ENCODE measurements at regions not wholly inside any gene's neighbourhood (a gene's known extent, or its start where the extent isn't known, plus 50 kb on each side); places are given as distances from the start of the nearest gene placed in this dataset.
A peak's percentile ranks its signal among the peaks of the same experiment; 100 is the strongest.

- TF ChIP-seq ZNF770 (CRISPR knock-in tag; IDR thresholded peaks at IDR 0.05) (peak; percentile 78), ZNF616 (CRISPR knock-in tag; IDR thresholded peaks at IDR 0.05; ENCODE audit: low read depth) (peak; percentile 97), ETV5 (CRISPR knock-in tag; IDR thresholded peaks at IDR 0.05; ENCODE audit: borderline replicate concordance) (peak; percentile 83), WIZ (CRISPR knock-in tag; IDR thresholded peaks at IDR 0.05) (0 out of 2 replicates have a peak, but pooled peaks have one; percentile 81), MIXL1 (CRISPR knock-in tag; IDR thresholded peaks at IDR 0.05) (no peak), ZNF816 (CRISPR knock-in tag; IDR thresholded peaks at IDR 0.05; ENCODE audit: borderline replicate concordance) (peak; percentile 91; the same call in 1 of the 2 replicates), ZNF768 (CRISPR knock-in tag; IDR thresholded peaks at IDR 0.05) (peak; percentile 82), BCL3 (CRISPR knock-in tag; IDR thresholded peaks at IDR 0.05) (peak; percentile 100), ZNF17 (CRISPR knock-in tag; IDR thresholded peaks at IDR 0.05) (no peak), ZNF3 (CRISPR knock-in tag; IDR thresholded peaks at IDR 0.05) (no peak), ZNF225 (CRISPR knock-in tag; IDR thresholded peaks at IDR 0.05) (peak; percentile 99), BRD4 (CRISPR knock-in tag; IDR thresholded peaks at IDR 0.05) (no peak; the same call in 1 of the 2 replicates), KAT7 (CRISPR knock-in tag; IDR thresholded peaks at IDR 0.05; ENCODE audit: borderline replicate concordance) (no peak), ZNF432 (CRISPR knock-in tag; IDR thresholded peaks at IDR 0.05; ENCODE audit: borderline replicate concordance) (no peak), ZNF337 (CRISPR knock-in tag; IDR thresholded peaks at IDR 0.05; ENCODE audit: borderline replicate concordance, low read depth) (no peak; the same call in 1 of the 2 replicates), SNAPC2 (CRISPR knock-in tag; IDR thresholded peaks at IDR 0.05) (peak; percentile 94), FUBP1 (CRISPR knock-in tag; IDR thresholded peaks at IDR 0.05; ENCODE audit: borderline replicate concordance) (peak; percentile 75; the same call in 1 of the 2 replicates)
- TF ChIP-seq, protein P1, sequence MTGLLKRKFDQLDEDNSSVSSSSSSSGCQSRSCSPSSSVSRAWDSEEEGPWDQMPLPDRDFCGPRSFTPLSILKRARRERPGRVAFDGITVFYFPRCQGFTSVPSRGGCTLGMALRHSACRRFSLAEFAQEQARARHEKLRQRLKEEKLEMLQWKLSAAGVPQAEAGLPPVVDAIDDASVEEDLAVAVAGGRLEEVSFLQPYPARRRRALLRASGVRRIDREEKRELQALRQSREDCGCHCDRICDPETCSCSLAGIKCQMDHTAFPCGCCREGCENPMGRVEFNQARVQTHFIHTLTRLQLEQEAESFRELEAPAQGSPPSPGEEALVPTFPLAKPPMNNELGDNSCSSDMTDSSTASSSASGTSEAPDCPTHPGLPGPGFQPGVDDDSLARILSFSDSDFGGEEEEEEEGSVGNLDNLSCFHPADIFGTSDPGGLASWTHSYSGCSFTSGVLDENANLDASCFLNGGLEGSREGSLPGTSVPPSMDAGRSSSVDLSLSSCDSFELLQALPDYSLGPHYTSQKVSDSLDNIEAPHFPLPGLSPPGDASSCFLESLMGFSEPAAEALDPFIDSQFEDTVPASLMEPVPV (CRISPR knock-in tag; IDR thresholded peaks at IDR 0.05): peak; percentile 97
- TF ChIP-seq, protein P2, sequence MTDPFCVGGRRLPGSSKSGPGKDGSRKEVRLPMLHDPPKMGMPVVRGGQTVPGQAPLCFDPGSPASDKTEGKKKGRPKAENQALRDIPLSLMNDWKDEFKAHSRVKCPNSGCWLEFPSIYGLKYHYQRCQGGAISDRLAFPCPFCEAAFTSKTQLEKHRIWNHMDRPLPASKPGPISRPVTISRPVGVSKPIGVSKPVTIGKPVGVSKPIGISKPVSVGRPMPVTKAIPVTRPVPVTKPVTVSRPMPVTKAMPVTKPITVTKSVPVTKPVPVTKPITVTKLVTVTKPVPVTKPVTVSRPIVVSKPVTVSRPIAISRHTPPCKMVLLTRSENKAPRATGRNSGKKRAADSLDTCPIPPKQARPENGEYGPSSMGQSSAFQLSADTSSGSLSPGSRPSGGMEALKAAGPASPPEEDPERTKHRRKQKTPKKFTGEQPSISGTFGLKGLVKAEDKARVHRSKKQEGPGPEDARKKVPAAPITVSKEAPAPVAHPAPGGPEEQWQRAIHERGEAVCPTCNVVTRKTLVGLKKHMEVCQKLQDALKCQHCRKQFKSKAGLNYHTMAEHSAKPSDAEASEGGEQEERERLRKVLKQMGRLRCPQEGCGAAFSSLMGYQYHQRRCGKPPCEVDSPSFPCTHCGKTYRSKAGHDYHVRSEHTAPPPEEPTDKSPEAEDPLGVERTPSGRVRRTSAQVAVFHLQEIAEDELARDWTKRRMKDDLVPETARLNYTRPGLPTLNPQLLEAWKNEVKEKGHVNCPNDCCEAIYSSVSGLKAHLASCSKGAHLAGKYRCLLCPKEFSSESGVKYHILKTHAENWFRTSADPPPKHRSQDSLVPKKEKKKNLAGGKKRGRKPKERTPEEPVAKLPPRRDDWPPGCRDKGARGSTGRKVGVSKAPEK (CRISPR knock-in tag; IDR thresholded peaks at IDR 0.05; ENCODE audit: borderline replicate concordance): 0 out of 2 replicates have a peak, but pooled peaks have one; percentile 47
Observed at GRCh38 chr17:68101075-68101986, 65.8 kb downstream of the KPNA2 start (continued).

All from HepG2 (cell line).